ENCODE measurements at regions not wholly inside any gene's neighbourhood (a gene's known extent, or its start where the extent isn't known, plus 50 kb on each side); places are given as distances from the start of the nearest gene placed in this dataset.

DNA sequence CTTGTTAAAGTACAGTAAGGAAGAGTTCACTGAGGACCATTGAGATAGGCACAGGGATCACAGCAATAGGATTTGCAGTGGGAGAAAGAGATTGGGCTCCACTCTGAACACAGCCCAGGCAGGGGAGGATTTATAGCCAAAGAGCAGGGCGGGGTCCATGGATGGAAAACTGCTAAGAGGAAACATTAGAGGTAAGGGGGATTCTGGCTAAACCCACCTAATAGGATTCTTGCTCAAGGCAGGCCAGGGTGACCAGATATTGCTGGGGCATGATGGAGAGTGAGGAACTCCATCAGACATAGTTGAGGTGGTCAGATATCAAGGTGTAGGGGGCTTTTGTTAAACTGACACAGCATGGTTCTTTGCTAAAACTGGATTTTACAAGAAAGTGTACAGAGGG lies 372.8 kb downstream of the NPHP4 start:
- no peaks in the 10 kb centered on the region for H3K36me3 ChIP-seq (replicated peaks in 1 of 2; ENCODE audit: control extremely low read depth in 1 of 2, control insufficient read depth in 1 of 2, extremely low read depth in 1 of 2, insufficient read depth in 2 of 2, low read length in 1 of 2)
- WGBS (ENCODE audit: insufficient coverage) = 100% methylated on average over 1 of the region's 1 CpG
- no peaks in the 10 kb centered on the region for H4K20me1 ChIP-seq (ENCODE audit: control insufficient read depth, insufficient read depth, low read length, poor library complexity, severe bottlenecking)
- no peak overlapping the region for H3K4me3 ChIP-seq (ENCODE audit: control extremely low read depth in 1 of 5, extremely low read depth in 1 of 5, insufficient read depth in 1 of 5, low read depth in 2 of 5, low read length in 4 of 5)
- peaks cover 0 to 5% (median 0%) of the 10 kb centered on the region in 4 experiments for H3K27me3 ChIP-seq (replicated peaks in 1 of 4; ENCODE audit: control extremely low read depth in 1 of 4, control insufficient read depth in 3 of 4, insufficient read depth in 4 of 4, low read length in 3 of 4)
- H3K4me2 ChIP-seq (replicated peaks; ENCODE audit: low read depth, low read length, poor library complexity, severe bottlenecking) = no peak overlapping the region
- Mint-ChIP-seq H3K27ac (no peak overlapping the region), H3K27me3 (peaks cover 10% of the 10 kb centered on the region), H3K4me3 (no peak overlapping the region), H3K9me3 (ENCODE audit: insufficient read depth) (no peaks in the 10 kb centered on the region), H3K4me1 (no peaks in the 10 kb centered on the region)
- no peak for TF ChIP-seq EZH2 (IDR thresholded peaks at IDR 0.05; ENCODE audit: borderline replicate concordance, insufficient read depth, low read depth, low read length, poor library complexity, severe bottlenecking)
- TF ChIP-seq CTCF (IDR thresholded peaks at IDR 0.05) = no peak
- no peaks in the 10 kb centered on the region for H3K79me2 ChIP-seq (ENCODE audit: control insufficient read depth, insufficient read depth, low read length)
- no peak overlapping the region for H2AFZ ChIP-seq (ENCODE audit: insufficient read depth, low read depth, low read length, poor library complexity, severe bottlenecking)
- H3K27ac ChIP-seq (ENCODE audit: low read length in 2 of 2) = no peak overlapping the region
- H3K9me3 ChIP-seq (ENCODE audit: control extremely low read depth in 1 of 3, control insufficient read depth in 2 of 3, insufficient read depth in 1 of 3, low read length in 2 of 3) = peaks cover 0 to 3% (median 0%) of the 10 kb centered on the region in 3 donors
- DNase-seq (no peak), ATAC-seq (ENCODE audit: low read depth) (no peak)
- ChIA-PET POLR2A (no interaction called here), CTCF (no interaction called here)
- intact Hi-C loops (cut with micrococcal nuclease) = no loop called here
- no peaks in the 10 kb centered on the region for H3K4me1 ChIP-seq (ENCODE audit: control insufficient read depth in 2 of 2, insufficient read depth in 2 of 2, low read length in 2 of 2)
- no peak overlapping the region for H3K9ac ChIP-seq (ENCODE audit: low read length)

- H3K79me2 ChIP-seq (ENCODE audit: control insufficient read depth, insufficient read depth, low read length) = no peaks in the 10 kb centered on the region
- ChIA-PET POLR2A (no interaction called here), CTCF (no interaction called here)
- peaks cover 0 to 5% (median 0%) of the 10 kb centered on the region in 4 experiments for H3K27me3 ChIP-seq (replicated peaks in 1 of 4; ENCODE audit: control extremely low read depth in 1 of 4, control insufficient read depth in 3 of 4, insufficient read depth in 4 of 4, low read length in 3 of 4)
- no peak for TF ChIP-seq EZH2 (IDR thresholded peaks at IDR 0.05; ENCODE audit: borderline replicate concordance, insufficient read depth, low read depth, low read length, poor library complexity, severe bottlenecking)
- TF ChIP-seq CTCF (IDR thresholded peaks at IDR 0.05) = no peak
- no peak overlapping the region for H3K4me3 ChIP-seq (ENCODE audit: control extremely low read depth in 1 of 5, extremely low read depth in 1 of 5, insufficient read depth in 1 of 5, low read depth in 2 of 5, low read length in 4 of 5)
- DNase-seq (no peak), ATAC-seq (ENCODE audit: low read depth) (no peak)
- H3K4me2 ChIP-seq (replicated peaks; ENCODE audit: low read depth, low read length, poor library complexity, severe bottlenecking) = no peak overlapping the region
- Mint-ChIP-seq H3K4me1 (no peaks in the 10 kb centered on the region), H3K27ac (no peak overlapping the region), H3K9me3 (ENCODE audit: insufficient read depth) (peaks cover 2% of the 10 kb centered on the region), H3K4me3 (no peak overlapping the region), H3K27me3 (peaks cover 21% of the 10 kb centered on the region)
- H3K27ac ChIP-seq (ENCODE audit: low read length in 2 of 2) = no peak overlapping the region
- H3K9me3 ChIP-seq (ENCODE audit: control extremely low read depth in 1 of 3, control insufficient read depth in 2 of 3, insufficient read depth in 1 of 3, low read length in 2 of 3) = no peaks in the 10 kb centered on the region
- no peaks in the 10 kb centered on the region for H3K36me3 ChIP-seq (replicated peaks in 1 of 2; ENCODE audit: control extremely low read depth in 1 of 2, control insufficient read depth in 1 of 2, extremely low read depth in 1 of 2, insufficient read depth in 2 of 2, low read length in 1 of 2)
- intact Hi-C loops (cut with micrococcal nuclease) = no loop called here
- 53% methylated on average over 15 of the region's 15 CpGs for WGBS (ENCODE audit: insufficient coverage)
- H3K4me1 ChIP-seq (ENCODE audit: control insufficient read depth in 2 of 2, insufficient read depth in 2 of 2, low read length in 2 of 2) = no peaks in the 10 kb centered on the region
- H2AFZ ChIP-seq (ENCODE audit: insufficient read depth, low read depth, low read length, poor library complexity, severe bottlenecking) = no peak overlapping the region
- no peaks in the 10 kb centered on the region for H4K20me1 ChIP-seq (ENCODE audit: control insufficient read depth, insufficient read depth, low read length, poor library complexity, severe bottlenecking)
- no peak overlapping the region for H3K9ac ChIP-seq (ENCODE audit: low read length)
These were observed 374.7 kb downstream of the NPHP4 start for GRCh38 chr1:5617546-5617945.
